Fibroblast of lung (primary cell): ENCODE measurements at regions not wholly inside any gene's neighbourhood (a gene's known extent, or its start where the extent isn't known, plus 50 kb on each side); places are given as distances from the start of the nearest gene placed in this dataset.
A peak's percentile ranks its signal among the peaks of the same experiment; 100 is the strongest.

Experiments
- DNase-seq, 2 donors: peaks; one replicate each; pipeline versions ENCODE4 v3.0.0 to v3.0.0-alpha.2; 2010; ENCODE audit warnings: low read depth in 2 of 2
- H2AFZ ChIP-seq: 2 replicates; pipeline ENCODE4 v1.5.1; 2012; ENCODE audit warnings: low read length, control low read depth, inconsistent platforms
- H3K27ac ChIP-seq: 2 replicates; pipeline ENCODE4 v1.5.1; 2011; ENCODE audit warnings: low read length, control low read depth; ENCODE audit not compliant: insufficient read depth
- H3K27me3 ChIP-seq: 2 replicates; pipeline ENCODE4 v1.5.1; 2011; ENCODE audit warnings: mild to moderate bottlenecking, low read length; ENCODE audit not compliant: control insufficient read depth, insufficient read depth
- H3K36me3 ChIP-seq: 2 replicates; pipeline ENCODE4 v1.5.1; 2011; ENCODE audit warnings: low read length; ENCODE audit not compliant: control insufficient read depth, insufficient read depth
- H3K4me1 ChIP-seq: 2 replicates; pipeline ENCODE4 v1.5.1; 2011; ENCODE audit warnings: low read length; ENCODE audit not compliant: control insufficient read depth, insufficient read depth; ENCODE audit errors: extremely low read depth
- H3K4me2 ChIP-seq: 2 replicates; pipeline ENCODE4 v1.5.1; 2011; ENCODE audit warnings: low read length, control low read depth; ENCODE audit not compliant: insufficient read depth; ENCODE audit errors: extremely low read depth
- H3K4me3 ChIP-seq, 4 experiments: fragments of 200-600 bp in 1 of 4; sonication (generic) in 1 of 4; replicated peaks in 1 of 4; 2 replicates each; pipeline ENCODE4 v1.5.1; 2011 to 2016; ENCODE audit warnings: low read length in 4 of 4, low read depth in 3 of 4, mild to moderate bottlenecking in 3 of 4, control low read depth in 2 of 4, inconsistent platforms in 1 of 4, mixed read lengths in 1 of 4; ENCODE audit not compliant: insufficient read depth in 1 of 4; ENCODE audit errors: control extremely low read depth in 1 of 4
- H3K79me2 ChIP-seq: 2 replicates; pipeline ENCODE4 v1.5.1; 2012; ENCODE audit warnings: mild to moderate bottlenecking, low read length, inconsistent platforms; ENCODE audit not compliant: control insufficient read depth, insufficient read depth
- H3K9ac ChIP-seq: 2 replicates; pipeline ENCODE4 v1.5.1; 2011; ENCODE audit warnings: mild to moderate bottlenecking, low read length, control low read depth; ENCODE audit not compliant: insufficient read depth
- H3K9me3 ChIP-seq: 2 replicates; pipeline ENCODE4 v1.5.1; 2012; ENCODE audit warnings: low read depth, low read length; ENCODE audit not compliant: control insufficient read depth, insufficient read depth
- H4K20me1 ChIP-seq: 2 replicates; pipeline ENCODE4 v1.5.1; 2011; ENCODE audit warnings: low read length; ENCODE audit not compliant: control insufficient read depth, insufficient read depth; ENCODE audit errors: extremely low read depth
- EZH2 ChIP-seq: IDR thresholded peaks from 2 replicates; pipeline ENCODE4 v1.5.1; 2012; ENCODE audit warnings: low read length, control low read depth, mild to moderate bottlenecking; ENCODE audit errors: missing control alignments
- TF ChIP-seq, protein P1 (sequence below), 2 donors: IDR thresholded peaks in 1 of 2; conservative IDR thresholded peaks in 1 of 2; 1 replicate in 1 of 2; 2 replicates in 1 of 2; pipeline ENCODE4 v1.5.1; 2011 to 2012; ENCODE audit warnings: low read length in 2 of 2, control low read depth in 1 of 2, inconsistent platforms in 1 of 2, low read depth in 1 of 2, mild to moderate bottlenecking in 1 of 2

DNA sequence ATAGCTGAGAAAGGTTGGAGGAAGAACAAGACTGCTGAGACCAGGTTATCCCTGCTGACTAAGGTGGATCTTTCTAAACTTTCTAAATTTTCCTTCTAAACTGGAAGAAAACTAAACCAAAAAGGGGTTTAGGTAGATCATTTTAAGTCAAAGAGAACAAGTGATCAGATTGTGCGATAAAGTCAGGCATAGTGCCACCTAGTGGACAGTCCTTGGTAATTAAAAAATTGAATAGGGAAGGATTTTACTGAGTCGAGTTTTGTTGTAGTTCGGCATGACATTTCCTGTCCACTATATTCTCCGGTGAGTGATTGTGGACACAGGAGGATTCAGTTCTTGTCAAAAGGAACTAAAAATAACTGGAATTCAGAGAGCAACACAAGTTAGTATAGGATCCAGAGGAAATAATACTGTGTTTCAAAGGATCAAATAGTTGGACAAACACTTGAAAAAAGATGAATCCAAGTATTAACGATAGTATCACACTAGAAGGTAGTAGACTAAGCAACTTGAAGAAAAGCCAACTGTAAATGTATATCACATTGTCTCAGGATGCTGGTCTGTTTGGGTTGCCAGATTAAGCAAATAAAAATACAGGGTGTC is 1236.4 kb downstream of the FAM181B start:
- Histone ChIP-seq H3K4me1 (no peaks in the 10 kb centered on the region), H3K4me2 (no peak overlapping the region), H3K79me2 (no peaks in the 10 kb centered on the region), H3K9me3 (no peaks in the 10 kb centered on the region), H3K27ac (no peak overlapping the region), H2AFZ (no peak overlapping the region), H4K20me1 (no peaks in the 10 kb centered on the region), H3K4me3 (no peak overlapping the region), H3K27me3 (no peaks in the 10 kb centered on the region), H3K36me3 (no peaks in the 10 kb centered on the region), H3K9ac (no peak overlapping the region)
- peak; percentile 6 to 57 for DNase-seq
- TF ChIP-seq EZH2: no peak
- TF ChIP-seq, protein P1, sequence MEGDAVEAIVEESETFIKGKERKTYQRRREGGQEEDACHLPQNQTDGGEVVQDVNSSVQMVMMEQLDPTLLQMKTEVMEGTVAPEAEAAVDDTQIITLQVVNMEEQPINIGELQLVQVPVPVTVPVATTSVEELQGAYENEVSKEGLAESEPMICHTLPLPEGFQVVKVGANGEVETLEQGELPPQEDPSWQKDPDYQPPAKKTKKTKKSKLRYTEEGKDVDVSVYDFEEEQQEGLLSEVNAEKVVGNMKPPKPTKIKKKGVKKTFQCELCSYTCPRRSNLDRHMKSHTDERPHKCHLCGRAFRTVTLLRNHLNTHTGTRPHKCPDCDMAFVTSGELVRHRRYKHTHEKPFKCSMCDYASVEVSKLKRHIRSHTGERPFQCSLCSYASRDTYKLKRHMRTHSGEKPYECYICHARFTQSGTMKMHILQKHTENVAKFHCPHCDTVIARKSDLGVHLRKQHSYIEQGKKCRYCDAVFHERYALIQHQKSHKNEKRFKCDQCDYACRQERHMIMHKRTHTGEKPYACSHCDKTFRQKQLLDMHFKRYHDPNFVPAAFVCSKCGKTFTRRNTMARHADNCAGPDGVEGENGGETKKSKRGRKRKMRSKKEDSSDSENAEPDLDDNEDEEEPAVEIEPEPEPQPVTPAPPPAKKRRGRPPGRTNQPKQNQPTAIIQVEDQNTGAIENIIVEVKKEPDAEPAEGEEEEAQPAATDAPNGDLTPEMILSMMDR (conservative IDR thresholded peaks at IDR 0.05 in 1 of 2, IDR thresholded peaks at IDR 0.05 in 1 of 2; ENCODE audit: low read depth in 1 of 2, low read length in 2 of 2): peak in 1 of 2 donors; percentile 69

DNA sequence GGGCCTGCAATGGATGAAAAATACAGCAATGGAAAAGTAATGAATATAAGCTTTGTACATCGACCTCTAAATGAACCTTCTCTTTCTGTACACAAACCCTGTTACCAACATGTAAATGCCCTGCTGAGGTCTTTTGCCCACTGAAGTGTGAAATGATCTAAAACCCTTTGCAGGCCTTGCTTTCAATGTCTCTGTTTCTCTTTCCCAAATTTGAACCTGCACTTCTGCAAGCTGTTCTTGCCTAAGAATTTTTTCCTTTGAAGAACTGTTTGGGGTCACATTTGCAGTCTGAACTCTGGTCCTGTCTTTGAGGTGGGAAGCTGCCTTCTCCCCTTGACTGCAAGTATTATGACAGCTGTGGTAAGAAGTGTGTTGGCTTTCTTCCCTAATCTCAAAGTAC is 1237.1 kb downstream of the FAM181B start:
- no peak for TF ChIP-seq EZH2
- TF ChIP-seq, protein P1 (conservative IDR thresholded peaks at IDR 0.05 in 1 of 2, IDR thresholded peaks at IDR 0.05 in 1 of 2; ENCODE audit: low read depth in 1 of 2, low read length in 2 of 2): no peak
- no peak overlapping the region for H3K4me3 ChIP-seq
- no peak overlapping the region for H3K27ac ChIP-seq
- H3K9ac ChIP-seq: no peak overlapping the region
- H3K4me2 ChIP-seq: no peak overlapping the region
- H4K20me1 ChIP-seq: no peaks in the 10 kb centered on the region
- no peak for DNase-seq
- no peaks in the 10 kb centered on the region for H3K4me1 ChIP-seq
- H3K9me3 ChIP-seq: no peaks in the 10 kb centered on the region
- no peak overlapping the region for H2AFZ ChIP-seq
- no peaks in the 10 kb centered on the region for H3K27me3 ChIP-seq
- no peaks in the 10 kb centered on the region for H3K36me3 ChIP-seq
- H3K79me2 ChIP-seq: no peaks in the 10 kb centered on the region

DNA sequence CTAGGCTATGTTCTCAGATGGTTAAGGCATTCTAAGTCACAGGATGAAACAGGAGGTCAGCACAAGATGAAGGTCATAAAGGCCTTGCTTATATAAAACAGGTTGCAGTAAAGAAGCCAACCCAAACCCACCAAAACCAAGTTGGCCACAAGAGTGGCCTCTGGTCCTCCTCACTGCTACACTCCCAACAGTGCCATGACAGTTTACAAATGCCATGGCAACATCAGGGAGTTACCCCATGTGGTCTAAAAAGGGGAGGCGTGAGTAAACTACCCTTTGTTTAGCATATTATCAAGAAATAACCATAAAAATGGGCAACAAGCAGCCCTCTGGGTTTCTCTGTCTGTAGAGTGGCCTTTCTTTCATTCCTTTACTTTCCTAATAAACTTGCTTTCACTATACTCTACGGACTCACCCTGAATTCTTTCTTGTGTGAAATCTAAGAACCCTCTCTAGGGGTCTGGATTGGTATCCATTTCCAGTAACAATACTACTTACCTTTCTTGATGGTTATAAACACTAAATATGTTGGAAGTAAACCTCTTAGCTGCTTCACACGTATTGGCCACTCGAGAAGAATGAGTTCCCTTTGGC is 1237.9 kb downstream of the FAM181B start:
- H3K4me2 ChIP-seq: no peak overlapping the region
- H3K79me2 ChIP-seq: no peaks in the 10 kb centered on the region
- no peak overlapping the region for H3K9ac ChIP-seq
- DNase-seq: no peak
- H3K4me1 ChIP-seq: no peaks in the 10 kb centered on the region
- no peak overlapping the region for H2AFZ ChIP-seq
- H3K36me3 ChIP-seq: no peaks in the 10 kb centered on the region
- no peak overlapping the region for H3K4me3 ChIP-seq
- H4K20me1 ChIP-seq: no peaks in the 10 kb centered on the region
- no peaks in the 10 kb centered on the region for H3K9me3 ChIP-seq
- no peak for TF ChIP-seq EZH2
- TF ChIP-seq, protein P1 (conservative IDR thresholded peaks at IDR 0.05 in 1 of 2, IDR thresholded peaks at IDR 0.05 in 1 of 2; ENCODE audit: low read depth in 1 of 2, low read length in 2 of 2): no peak
- no peaks in the 10 kb centered on the region for H3K27me3 ChIP-seq
- H3K27ac ChIP-seq: no peak overlapping the region
